GM12878 (cell line): ENCODE measurements at regions not wholly inside any gene's neighbourhood (a gene's known extent, or its start where the extent isn't known, plus 50 kb on each side); places are given as distances from the start of the nearest gene placed in this dataset.

Experiments
- ATAC-seq: fragments of 200-7000 bp; cut with Tn5 transposase; 3 replicates; pipeline ENCODE4 v1.9.1; 2020; ENCODE audit warnings: mild to moderate bottlenecking, moderate library complexity
- BruUV-seq: library from RNA; stranded (reverse); fragments of 400-500 nt; replicated peaks from 2 replicates; lab custom pipeline; 2021; lab: Mats Ljungman, UMichigan
- CTCF ChIA-PET: fragments of 300-600 bp; sonication (Branson Sonifier 250); formaldehyde crosslinking; extraction: SDS; loops from one replicate; lab custom pipeline; 2021; ENCODE audit warnings: inconsistent platforms; lab: Yijun Ruan, JAX
- POLR2A ChIA-PET: fragments of 350-600 bp; formaldehyde crosslinking; extraction: SDS; loops from one replicate; lab custom pipeline; 2021; ENCODE audit warnings: inconsistent platforms; lab: Charles Lee
- RAD21 ChIA-PET: fragments of 300-600 bp; sonication (Branson Sonifier 250); formaldehyde crosslinking; loops from one replicate; lab custom pipeline; 2023; ENCODE audit warnings: antibody characterized with exemption; ENCODE audit not compliant: unreplicated experiment; lab: Charles Lee
- SMC1A ChIA-PET: fragments of 300-600 bp; sonication (Branson Sonifier 250); formaldehyde crosslinking; loops from one replicate; lab custom pipeline; 2023; ENCODE audit not compliant: unreplicated experiment, uncharacterized antibody; lab: Charles Lee
- DNase-seq: peaks from one replicate; pipeline ENCODE4 v3.0.0-alpha.2; 2011; ENCODE audit warnings: low read depth, low spot score
- FAIRE-seq: peaks from 3 replicates; lab custom pipeline; 2011; peaks lifted over from hg19 to GRCh38; lab: Jason Lieb, UNC
- H2AFZ ChIP-seq: 2 replicates; pipeline ENCODE4 v1.6.0; 2011; ENCODE audit warnings: low read depth, low read length, control low read depth; ENCODE audit not compliant: control insufficient read depth
- H3K27ac ChIP-seq: 2 replicates; pipeline ENCODE4 v1.5.1; 2011; ENCODE audit warnings: control low read depth; ENCODE audit not compliant: control insufficient read depth, insufficient read depth
- H3K27me3 ChIP-seq, 2 experiments: replicated peaks in 1 of 2; 2 replicates each; pipeline versions ENCODE4 v1.6.0 to v1.6.1; 2011; ENCODE audit warnings: low read length in 1 of 2; ENCODE audit not compliant: control insufficient read depth in 2 of 2, insufficient read depth in 2 of 2
- H3K36me3 ChIP-seq, 2 experiments: 2 replicates each; pipeline ENCODE4 v1.5.1; 2011; ENCODE audit warnings: low read length in 1 of 2; ENCODE audit not compliant: control insufficient read depth in 2 of 2, insufficient read depth in 2 of 2
- H3K4me1 ChIP-seq: 2 replicates; pipeline ENCODE4 v1.6.1; 2011; ENCODE audit warnings: mild to moderate bottlenecking, low read length, moderate library complexity, mixed read lengths; ENCODE audit not compliant: control insufficient read depth, insufficient read depth
- H3K4me2 ChIP-seq: 2 replicates; pipeline ENCODE4 v1.6.0; 2011; ENCODE audit warnings: control low read depth; ENCODE audit not compliant: control insufficient read depth, insufficient read depth
- H3K4me3 ChIP-seq: fragments of 200-600 bp; sonication (generic); 2 replicates; pipeline ENCODE4 v1.5.1; 2016
- H3K79me2 ChIP-seq: 2 replicates; pipeline ENCODE4 v1.6.0; 2011; ENCODE audit warnings: low read length; ENCODE audit not compliant: control insufficient read depth, insufficient read depth
- H3K9ac ChIP-seq: 2 replicates; pipeline ENCODE4 v1.8.0; 2011; ENCODE audit warnings: low read length, control low read depth, mixed read lengths; ENCODE audit not compliant: control insufficient read depth, insufficient read depth
- H3K9me3 ChIP-seq: replicated peaks from 3 replicates; pipeline ENCODE4 v1.5.1; 2011; ENCODE audit warnings: mild to moderate bottlenecking, low read length; ENCODE audit not compliant: control insufficient read depth, insufficient read depth
- H4K20me1 ChIP-seq: 2 replicates; pipeline ENCODE4 v1.6.0; 2011; ENCODE audit not compliant: control insufficient read depth, insufficient read depth
- ESRRA ChIP-seq: IDR thresholded peaks from 2 replicates; pipeline ENCODE4 v1.6.1; 2012; ENCODE audit warnings: mild to moderate bottlenecking, low read length, improper control_type of control experiment
- EZH2 ChIP-seq: IDR thresholded peaks from 2 replicates; pipeline ENCODE4 v1.6.1; 2012; ENCODE audit warnings: low read depth, mild to moderate bottlenecking, control low read depth, inconsistent platforms, low read length, borderline replicate concordance; ENCODE audit not compliant: control insufficient read depth
- HDAC6 ChIP-seq: fragments of 200-600 bp; sonication (generic); IDR thresholded peaks from one replicate; pipeline ENCODE4 v1.8.0; 2017; ENCODE audit warnings: antibody characterized with exemption; ENCODE audit not compliant: unreplicated experiment
- MLLT1 ChIP-seq: fragments of 450-650 bp; IDR thresholded peaks from 2 replicates; pipeline ENCODE4 v1.6.1; 2016; ENCODE audit warnings: mild to moderate bottlenecking
- POU2F2 ChIP-seq: IDR thresholded peaks from 3 replicates; pipeline ENCODE4 v1.6.1; 2011; ENCODE audit warnings: low read depth, mild to moderate bottlenecking, low read length, borderline replicate concordance
- RAD21 ChIP-seq: IDR thresholded peaks from 2 replicates; pipeline ENCODE4 v1.6.1; 2011; ENCODE audit warnings: mild to moderate bottlenecking, low read depth, low read length, moderate library complexity; ENCODE audit not compliant: insufficient read depth
- RUNX3 ChIP-seq: IDR thresholded peaks from 2 replicates; pipeline ENCODE4 v1.6.1; 2012; ENCODE audit warnings: low read length, inconsistent platforms
- SMARCA5 ChIP-seq: fragments of 450-650 bp; IDR thresholded peaks from 2 replicates; pipeline ENCODE4 v1.6.1; 2017; ENCODE audit warnings: mild to moderate bottlenecking
- SMC3 ChIP-seq: IDR thresholded peaks from 2 replicates; pipeline ENCODE4 v1.6.1; 2011; ENCODE audit warnings: low read length, improper control_type of control experiment, borderline replicate concordance
- STAT3 ChIP-seq: IDR thresholded peaks from 2 replicates; pipeline ENCODE4 v1.6.1; 2011; ENCODE audit warnings: low read depth, low read length, improper control_type of control experiment
- SUPT20H ChIP-seq: IDR thresholded peaks from 2 replicates; pipeline ENCODE4 v1.6.1; 2011; ENCODE audit warnings: low read depth, mild to moderate bottlenecking, low read length, moderate library complexity, borderline replicate concordance; ENCODE audit not compliant: control insufficient read depth
- ZNF207 ChIP-seq: fragments of 450-650 bp; IDR thresholded peaks from 2 replicates; pipeline ENCODE4 v1.6.1; 2014; ENCODE audit warnings: antibody characterized with exemption, mild to moderate bottlenecking, borderline replicate concordance
- in situ Hi-C: fragments of 300-500 bp; cut with MboI; formaldehyde crosslinking; loops from 9 replicates; pipeline ENCODE4 v1.14.3; 2018; ENCODE audit warnings: mixed read lengths
- intact Hi-C: fragments of 100-400 bp; cut with micrococcal nuclease; formaldehyde crosslinking; loops from one replicate; pipeline ENCODE4 v1.14.2; 2022; ENCODE audit not compliant: unreplicated experiment
- TF ChIP-seq, protein P1 (sequence below), 3 experiments: IDR thresholded peaks in 2 of 3; conservative IDR thresholded peaks in 1 of 3; 2 replicates each; pipeline ENCODE4 v1.5.1; 2011; ENCODE audit warnings: low read depth in 3 of 3, low read length in 3 of 3, mild to moderate bottlenecking in 3 of 3, control low read depth in 2 of 3, moderate library complexity in 2 of 3, inconsistent platforms in 1 of 3, mixed read lengths in 1 of 3; ENCODE audit not compliant: control insufficient read depth in 2 of 3, insufficient read depth in 1 of 3; ENCODE audit errors: extremely low read depth in 1 of 3
- TF ChIP-seq, protein P2 (sequence below): fragments of 450-650 bp; formaldehyde crosslinking; IDR thresholded peaks from 2 replicates; pipeline ENCODE4 v1.5.0; 2022; ENCODE audit warnings: mild to moderate bottlenecking, missing genetic modification characterization
- TF ChIP-seq, protein P3 (sequence below): fragments of 150-350 bp; IDR thresholded peaks from 2 replicates; pipeline ENCODE4 v1.6.1; 2014; ENCODE audit warnings: mild to moderate bottlenecking, low read depth, low read length
- TF ChIP-seq, protein P4 (sequence below): fragments of 450-650 bp; IDR thresholded peaks from 2 replicates; pipeline ENCODE4 v1.6.1; 2014; ENCODE audit warnings: mild to moderate bottlenecking

DNA sequence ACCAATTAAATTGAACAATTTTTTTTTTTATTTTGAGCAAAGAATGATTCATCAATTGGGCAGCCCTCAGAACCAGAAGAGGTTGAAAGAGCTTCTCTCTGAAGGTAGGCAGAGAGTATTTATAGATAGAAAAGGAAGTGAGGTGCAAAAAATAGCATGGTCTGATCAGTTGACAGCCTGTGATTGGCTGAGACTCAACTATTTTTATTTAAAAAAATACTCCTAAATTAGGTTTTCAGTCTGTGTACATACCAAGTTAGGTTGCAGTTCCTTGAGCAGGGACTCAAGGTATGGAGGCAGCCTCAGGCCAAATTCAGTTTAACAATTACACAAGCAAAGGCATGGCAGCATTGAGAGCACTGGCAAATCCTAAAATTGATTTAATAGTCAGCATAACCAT lies 1074.7 kb downstream of the SORCS1 start:
- ChIA-PET POLR2A (no interaction called here), CTCF (no interaction called here), RAD21 (no interaction called here), SMC1A (interaction anchor here (0.7 kb wide), 1 partner anchor 134 kb away, joined by 3 read pairs; no protein-coding TSS in a partner anchor)
- H3K27ac ChIP-seq, result no peak overlapping the region
- H4K20me1 ChIP-seq, result no peaks in the 10 kb centered on the region
- no peaks in the 10 kb centered on the region for H3K4me1 ChIP-seq
- no peak overlapping the region for H3K4me3 ChIP-seq
- H3K36me3 ChIP-seq, result no peaks in the 10 kb centered on the region
- intact Hi-C loops, result no loop called here
- no peaks in the 10 kb centered on the region for H3K9me3 ChIP-seq
- no peaks in the 10 kb centered on the region for H3K79me2 ChIP-seq
- DNase-seq, result no peak
- H3K4me2 ChIP-seq, result no peak overlapping the region
- no peak for FAIRE-seq
- BruUV-seq, result no TSS peak
- ATAC-seq, result no peak
- in situ Hi-C loops, result no loop called here
- H2AFZ ChIP-seq, result no peak overlapping the region
- no peaks in the 10 kb centered on the region for H3K27me3 ChIP-seq
- no peak overlapping the region for H3K9ac ChIP-seq
- TF ChIP-seq STAT3 (no peak), POU2F2 (no peak), EZH2 (no peak), SUPT20H (no peak), HDAC6 (no peak), SMC3 (no peak), ZNF207 (no peak), RUNX3 (no peak), MLLT1 (no peak), RAD21 (no peak), SMARCA5 (no peak), ESRRA (no peak)
- TF ChIP-seq, protein P1, sequence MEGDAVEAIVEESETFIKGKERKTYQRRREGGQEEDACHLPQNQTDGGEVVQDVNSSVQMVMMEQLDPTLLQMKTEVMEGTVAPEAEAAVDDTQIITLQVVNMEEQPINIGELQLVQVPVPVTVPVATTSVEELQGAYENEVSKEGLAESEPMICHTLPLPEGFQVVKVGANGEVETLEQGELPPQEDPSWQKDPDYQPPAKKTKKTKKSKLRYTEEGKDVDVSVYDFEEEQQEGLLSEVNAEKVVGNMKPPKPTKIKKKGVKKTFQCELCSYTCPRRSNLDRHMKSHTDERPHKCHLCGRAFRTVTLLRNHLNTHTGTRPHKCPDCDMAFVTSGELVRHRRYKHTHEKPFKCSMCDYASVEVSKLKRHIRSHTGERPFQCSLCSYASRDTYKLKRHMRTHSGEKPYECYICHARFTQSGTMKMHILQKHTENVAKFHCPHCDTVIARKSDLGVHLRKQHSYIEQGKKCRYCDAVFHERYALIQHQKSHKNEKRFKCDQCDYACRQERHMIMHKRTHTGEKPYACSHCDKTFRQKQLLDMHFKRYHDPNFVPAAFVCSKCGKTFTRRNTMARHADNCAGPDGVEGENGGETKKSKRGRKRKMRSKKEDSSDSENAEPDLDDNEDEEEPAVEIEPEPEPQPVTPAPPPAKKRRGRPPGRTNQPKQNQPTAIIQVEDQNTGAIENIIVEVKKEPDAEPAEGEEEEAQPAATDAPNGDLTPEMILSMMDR (IDR thresholded peaks at IDR 0.05 in 2 of 3, conservative IDR thresholded peaks at IDR 0.05 in 1 of 3; ENCODE audit: control insufficient read depth in 2 of 3, extremely low read depth in 1 of 3, insufficient read depth in 1 of 3, low read depth in 3 of 3, low read length in 3 of 3), result no peak
- TF ChIP-seq, protein P2, sequence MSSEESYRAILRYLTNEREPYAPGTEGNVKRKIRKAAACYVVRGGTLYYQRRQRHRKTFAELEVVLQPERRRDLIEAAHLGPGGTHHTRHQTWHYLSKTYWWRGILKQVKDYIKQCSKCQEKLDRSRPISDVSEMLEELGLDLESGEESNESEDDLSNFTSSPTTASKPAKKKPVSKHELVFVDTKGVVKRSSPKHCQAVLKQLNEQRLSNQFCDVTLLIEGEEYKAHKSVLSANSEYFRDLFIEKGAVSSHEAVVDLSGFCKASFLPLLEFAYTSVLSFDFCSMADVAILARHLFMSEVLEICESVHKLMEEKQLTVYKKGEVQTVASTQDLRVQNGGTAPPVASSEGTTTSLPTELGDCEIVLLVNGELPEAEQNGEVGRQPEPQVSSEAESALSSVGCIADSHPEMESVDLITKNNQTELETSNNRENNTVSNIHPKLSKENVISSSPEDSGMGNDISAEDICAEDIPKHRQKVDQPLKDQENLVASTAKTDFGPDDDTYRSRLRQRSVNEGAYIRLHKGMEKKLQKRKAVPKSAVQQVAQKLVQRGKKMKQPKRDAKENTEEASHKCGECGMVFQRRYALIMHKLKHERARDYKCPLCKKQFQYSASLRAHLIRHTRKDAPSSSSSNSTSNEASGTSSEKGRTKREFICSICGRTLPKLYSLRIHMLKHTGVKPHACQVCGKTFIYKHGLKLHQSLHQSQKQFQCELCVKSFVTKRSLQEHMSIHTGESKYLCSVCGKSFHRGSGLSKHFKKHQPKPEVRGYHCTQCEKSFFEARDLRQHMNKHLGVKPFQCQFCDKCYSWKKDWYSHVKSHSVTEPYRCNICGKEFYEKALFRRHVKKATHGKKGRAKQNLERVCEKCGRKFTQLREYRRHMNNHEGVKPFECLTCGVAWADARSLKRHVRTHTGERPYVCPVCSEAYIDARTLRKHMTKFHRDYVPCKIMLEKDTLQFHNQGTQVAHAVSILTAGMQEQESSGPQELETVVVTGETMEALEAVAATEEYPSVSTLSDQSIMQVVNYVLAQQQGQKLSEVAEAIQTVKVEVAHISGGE (CRISPR knock-in tag), result no peak
- TF ChIP-seq, protein P3, sequence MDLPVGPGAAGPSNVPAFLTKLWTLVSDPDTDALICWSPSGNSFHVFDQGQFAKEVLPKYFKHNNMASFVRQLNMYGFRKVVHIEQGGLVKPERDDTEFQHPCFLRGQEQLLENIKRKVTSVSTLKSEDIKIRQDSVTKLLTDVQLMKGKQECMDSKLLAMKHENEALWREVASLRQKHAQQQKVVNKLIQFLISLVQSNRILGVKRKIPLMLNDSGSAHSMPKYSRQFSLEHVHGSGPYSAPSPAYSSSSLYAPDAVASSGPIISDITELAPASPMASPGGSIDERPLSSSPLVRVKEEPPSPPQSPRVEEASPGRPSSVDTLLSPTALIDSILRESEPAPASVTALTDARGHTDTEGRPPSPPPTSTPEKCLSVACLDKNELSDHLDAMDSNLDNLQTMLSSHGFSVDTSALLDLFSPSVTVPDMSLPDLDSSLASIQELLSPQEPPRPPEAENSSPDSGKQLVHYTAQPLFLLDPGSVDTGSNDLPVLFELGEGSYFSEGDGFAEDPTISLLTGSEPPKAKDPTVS, result no peak
- TF ChIP-seq, protein P4, sequence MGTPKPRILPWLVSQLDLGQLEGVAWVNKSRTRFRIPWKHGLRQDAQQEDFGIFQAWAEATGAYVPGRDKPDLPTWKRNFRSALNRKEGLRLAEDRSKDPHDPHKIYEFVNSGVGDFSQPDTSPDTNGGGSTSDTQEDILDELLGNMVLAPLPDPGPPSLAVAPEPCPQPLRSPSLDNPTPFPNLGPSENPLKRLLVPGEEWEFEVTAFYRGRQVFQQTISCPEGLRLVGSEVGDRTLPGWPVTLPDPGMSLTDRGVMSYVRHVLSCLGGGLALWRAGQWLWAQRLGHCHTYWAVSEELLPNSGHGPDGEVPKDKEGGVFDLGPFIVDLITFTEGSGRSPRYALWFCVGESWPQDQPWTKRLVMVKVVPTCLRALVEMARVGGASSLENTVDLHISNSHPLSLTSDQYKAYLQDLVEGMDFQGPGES, result no peak
